NCI-H345 (cell line): ENCODE measurements at regions not wholly inside any gene's neighbourhood (a gene's known extent, or its start where the extent isn't known, plus 50 kb on each side); places are given as distances from the start of the nearest gene placed in this dataset.

Experiments used
- DNase-seq: peaks from one replicate; lab custom pipeline; 2025; lab: John Stamatoyannopoulos, UW

DNA sequence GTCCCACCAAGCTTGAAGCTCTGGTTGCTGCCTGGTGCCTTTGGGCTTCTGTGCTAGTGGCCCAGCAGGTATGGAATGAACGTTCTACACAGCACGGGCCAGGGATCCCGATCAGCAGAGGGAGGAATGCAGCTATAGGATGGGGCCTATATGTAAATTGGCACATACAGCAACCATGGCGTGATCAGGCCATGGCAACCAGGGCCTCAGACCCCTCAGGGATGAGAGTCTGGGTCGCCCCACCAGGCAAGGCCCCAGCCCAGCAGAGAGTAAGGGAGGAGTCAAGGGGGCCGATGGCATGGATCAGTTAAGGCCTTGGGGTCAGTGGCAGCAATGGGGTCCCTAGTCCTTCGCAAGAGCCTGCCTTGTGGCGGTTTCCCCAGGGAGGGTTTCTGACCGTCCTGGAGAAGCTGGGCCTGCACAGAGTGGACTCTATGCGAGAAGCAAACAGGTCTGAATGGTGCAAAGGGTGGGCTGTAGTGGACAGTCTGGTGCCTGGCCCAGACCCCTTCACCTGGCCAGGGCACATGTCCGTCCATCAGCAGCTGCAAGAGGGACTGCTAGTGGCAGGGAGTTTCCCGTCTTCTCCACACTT is 98.2 kb upstream of the SLC22A11 start:
- DNase-seq: no peak

DNA sequence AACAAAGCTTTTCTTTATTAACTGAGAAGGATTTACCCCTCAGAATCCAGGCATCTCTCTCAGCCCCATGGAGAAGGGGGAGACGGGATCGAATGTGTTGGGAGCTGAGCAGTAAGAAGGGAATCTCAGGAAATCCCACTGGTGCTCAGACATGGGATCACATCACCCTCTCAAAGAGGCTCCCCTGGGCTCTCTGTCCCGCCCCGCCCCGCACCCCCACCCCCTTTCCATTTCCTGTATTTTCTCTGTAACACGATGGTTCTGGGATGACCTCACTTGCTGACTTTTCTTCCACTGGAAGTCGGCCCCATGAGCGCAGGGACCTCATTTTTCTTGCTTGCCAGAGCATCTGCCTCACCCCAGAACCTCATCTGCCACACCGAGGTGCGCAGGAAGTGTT is 96.7 kb upstream of the SLC22A11 start:
- DNase-seq: no peak

DNA sequence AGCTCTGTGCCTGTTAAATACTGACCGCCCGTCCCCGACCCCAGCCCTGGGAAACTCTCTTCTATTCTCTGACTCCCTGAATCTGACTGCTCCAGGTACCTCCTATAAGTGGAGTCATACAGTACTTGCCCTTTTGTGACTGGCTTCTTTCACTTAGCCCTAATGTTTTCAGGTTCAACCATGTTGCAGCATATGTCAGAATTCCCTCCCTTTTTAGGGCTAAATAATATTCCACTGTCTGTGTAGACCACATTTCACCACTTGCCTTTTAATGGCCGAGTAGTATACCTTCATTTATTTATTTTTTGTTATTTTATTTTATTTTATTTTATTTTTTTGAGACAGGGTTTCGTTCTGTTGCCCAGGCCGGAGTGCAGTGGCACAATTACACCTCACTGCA is 96.1 kb upstream of the SLC22A11 start:
- no peak for DNase-seq

DNA sequence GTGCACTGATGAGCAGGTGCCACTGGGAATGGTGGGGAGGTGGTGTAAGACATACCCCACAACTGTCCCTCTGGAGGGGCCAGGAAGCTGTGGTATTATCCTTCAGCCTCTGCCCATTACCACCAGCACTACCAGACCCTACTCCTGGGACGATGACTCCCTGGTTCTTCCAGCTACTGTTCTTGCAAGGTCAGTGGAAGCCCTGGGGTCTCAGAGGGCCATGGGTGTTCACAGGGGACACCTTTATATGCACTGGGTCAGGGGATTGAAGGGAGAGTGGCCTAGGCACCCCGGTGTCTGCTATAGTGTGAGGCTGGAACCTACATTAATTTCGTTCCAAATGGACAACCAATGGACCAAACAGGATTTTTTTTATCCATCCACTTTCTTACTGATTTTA is 94.7 kb upstream of the SLC22A11 start:
- no peak for DNase-seq

DNA sequence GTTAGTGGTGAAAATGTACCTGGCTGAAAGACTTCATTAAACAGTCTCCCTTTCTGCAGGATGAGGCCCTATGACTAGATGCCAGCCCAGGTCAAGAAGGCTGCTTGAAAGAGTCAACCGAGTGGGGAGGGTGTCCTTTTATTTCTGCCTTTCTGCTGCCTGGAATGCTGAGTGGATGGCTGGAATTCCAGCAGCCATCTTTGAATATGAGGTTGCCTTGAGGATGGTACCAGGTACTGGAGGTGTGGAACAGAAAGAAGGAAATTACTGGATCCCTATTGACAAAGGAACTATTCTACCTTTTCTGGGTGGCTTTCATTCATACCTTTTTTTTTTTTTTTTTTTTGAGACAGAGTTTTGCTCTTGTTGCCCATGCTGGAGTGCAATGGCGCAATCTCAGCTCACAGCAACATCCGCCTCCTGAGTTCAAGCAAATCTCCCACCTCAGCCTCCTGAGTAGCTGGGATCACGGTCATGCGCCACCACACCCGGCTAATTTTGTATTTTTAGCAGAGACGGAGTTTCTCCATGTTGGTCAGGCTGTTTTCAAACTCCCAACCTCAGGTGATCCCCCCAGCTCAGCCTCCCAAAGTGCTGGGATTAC is 89.5 kb upstream of the SLC22A11 start:
- DNase-seq: no peak

DNA sequence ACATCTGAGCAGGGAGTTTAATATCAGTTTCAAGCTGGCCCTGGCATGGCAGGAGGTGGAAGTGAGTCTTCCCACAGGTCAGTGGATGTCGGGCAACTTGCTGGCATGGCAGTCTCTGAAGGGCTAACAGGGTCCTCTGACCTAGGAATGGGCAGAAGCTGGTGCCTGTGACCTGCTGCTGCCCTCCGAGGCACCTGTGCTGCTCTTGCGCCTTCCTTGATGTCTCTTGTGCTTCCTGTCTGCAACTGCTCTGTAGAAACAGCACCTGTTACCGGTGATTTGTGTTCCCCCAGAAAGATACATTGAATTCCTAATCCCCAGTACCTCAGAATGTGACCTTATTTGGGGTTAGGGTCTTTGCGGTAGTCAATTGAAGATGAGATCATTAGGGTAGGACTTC is 86.5 kb upstream of the SLC22A11 start:
- DNase-seq: no peak

DNA sequence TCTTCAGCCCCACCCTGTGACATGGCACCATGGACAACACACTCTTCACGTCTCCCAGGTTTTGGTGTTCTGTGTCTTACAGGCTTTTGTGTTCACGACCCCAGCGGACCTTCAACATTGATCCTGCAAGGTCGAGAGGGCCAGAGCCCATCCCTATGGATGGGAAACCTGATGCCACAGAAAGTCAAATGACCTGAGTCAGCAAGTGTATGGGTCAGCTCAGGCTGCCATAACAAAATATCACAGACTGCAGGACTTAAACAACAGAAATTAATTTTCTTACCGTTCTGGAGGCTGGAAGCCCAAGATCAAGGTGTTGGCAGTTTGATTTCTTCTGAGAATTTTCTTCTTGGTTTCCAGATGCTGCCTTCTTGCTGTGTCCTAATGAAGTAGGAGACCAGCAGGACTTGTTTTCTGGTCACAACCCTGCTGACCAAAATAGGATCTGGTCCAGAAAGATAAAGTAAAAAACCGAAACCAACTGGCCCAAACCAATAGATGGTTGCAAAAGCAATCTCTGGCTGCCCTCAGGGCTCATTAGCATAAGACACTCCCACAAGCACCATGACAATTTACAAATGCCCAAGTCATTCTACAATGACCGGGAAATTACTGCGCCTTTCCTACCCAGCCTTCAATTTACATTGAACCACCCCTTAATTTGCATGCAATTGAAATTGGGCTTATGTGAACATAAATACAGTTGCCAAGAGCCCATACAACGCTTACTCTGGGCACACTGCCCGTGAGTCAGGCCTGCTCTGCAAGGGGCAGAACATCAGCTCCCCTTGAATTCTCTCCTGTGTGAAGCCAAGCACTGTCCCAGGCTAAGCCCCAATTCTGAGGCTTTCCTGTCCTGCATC is 82.9 kb upstream of the SLC22A11 start:
- no peak for DNase-seq

DNA sequence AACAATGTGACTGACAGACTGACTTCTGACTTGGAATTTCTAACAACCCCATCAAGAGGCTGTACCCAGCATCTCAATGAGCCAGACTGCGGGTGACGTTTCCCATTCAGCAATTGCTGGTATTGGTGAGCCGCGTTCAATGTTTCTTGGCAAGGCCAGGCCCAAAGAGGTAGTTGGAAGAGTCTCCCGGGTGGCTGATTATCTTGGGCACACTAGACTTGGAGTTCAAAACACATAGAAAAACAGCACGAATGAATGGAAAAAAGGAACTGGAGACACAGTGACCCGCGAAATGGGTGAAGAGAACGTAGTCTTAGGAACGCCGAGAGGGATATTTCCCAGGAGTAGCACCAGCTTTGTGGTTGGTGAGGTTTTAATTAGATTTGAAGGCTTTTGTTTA is 81.1 kb upstream of the SLC22A11 start:
- no peak for DNase-seq

DNA sequence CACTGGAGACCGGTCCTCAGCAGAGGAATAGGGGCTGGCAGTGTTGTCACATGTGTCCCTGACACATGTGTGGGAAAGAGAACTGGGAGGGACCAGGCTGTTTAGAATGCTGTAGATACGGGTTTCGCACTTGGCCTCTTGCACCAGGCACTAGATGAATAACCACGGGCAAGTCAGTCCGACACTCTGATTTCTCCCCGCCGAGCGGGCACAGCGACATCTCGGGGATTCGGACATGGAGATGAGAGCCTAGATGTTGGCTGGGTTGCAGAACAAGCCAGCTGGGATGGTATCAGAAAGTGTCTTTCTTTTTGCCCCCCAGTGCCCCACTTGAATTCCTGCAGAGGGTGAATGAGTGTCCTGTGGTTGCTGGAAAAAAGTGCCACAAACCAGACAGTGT is 80.6 kb upstream of the SLC22A11 start:
- DNase-seq: no peak

DNA sequence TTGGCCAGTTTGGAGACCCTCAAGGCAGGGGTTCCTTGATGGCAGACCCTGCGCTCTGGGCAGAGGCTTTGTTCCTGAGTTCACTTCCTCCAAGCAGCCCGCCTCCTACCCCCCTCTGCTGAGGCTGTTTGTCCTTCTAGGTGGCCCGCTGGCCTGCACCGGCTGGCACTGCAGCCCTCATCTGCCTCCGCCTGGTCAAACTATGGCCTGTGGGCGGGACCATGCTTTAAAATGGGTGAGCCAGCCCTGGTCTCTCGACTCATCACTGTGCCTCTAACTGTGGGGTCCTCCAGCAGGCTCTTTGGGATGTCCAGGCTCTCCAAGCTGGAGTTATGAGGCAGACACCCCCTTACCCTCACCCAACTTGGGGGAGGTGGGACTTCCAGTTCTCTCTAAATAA is 78.9 kb upstream of the SLC22A11 start:
- no peak for DNase-seq

DNA sequence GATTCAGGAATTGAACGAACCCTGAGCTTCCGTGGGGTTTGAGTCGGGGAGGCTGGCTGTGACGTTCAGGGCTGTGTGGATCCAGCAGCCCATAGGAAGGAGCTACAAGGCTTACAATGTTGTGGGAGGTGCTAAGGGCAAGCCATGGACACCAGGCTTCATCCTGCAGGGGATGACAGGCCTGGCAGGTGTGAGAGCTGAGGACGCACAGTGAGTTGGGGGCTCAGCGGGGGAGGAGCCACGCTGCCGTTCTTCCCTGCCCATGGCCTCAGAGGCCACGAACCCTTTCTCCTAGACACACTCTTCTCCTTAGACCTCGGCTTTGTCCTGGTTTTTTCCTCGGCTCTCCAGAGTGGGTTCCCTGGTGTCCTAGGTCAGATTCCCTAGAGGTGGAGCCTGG is 78.1 kb upstream of the SLC22A11 start:
- DNase-seq: no peak

DNA sequence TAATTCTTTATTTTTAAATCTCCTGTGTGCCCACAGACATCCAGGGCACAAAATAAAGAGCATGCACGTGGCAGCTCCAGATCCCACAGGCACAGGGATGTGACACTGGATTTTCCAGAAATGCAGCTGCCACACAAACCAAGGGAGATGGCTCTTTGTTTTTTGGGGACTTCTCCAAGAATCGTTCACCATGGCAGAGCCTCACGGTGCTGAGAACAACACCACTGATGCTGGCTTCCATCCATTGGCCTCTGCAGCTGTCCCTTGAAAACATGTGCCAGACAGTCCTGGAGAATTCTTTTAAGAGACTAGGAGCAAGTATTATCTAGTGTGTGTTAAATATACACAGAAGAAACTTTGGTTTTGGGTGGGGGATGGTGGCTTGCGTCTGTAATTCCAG is 73.2 kb upstream of the SLC22A11 start:
- no peak for DNase-seq

DNA sequence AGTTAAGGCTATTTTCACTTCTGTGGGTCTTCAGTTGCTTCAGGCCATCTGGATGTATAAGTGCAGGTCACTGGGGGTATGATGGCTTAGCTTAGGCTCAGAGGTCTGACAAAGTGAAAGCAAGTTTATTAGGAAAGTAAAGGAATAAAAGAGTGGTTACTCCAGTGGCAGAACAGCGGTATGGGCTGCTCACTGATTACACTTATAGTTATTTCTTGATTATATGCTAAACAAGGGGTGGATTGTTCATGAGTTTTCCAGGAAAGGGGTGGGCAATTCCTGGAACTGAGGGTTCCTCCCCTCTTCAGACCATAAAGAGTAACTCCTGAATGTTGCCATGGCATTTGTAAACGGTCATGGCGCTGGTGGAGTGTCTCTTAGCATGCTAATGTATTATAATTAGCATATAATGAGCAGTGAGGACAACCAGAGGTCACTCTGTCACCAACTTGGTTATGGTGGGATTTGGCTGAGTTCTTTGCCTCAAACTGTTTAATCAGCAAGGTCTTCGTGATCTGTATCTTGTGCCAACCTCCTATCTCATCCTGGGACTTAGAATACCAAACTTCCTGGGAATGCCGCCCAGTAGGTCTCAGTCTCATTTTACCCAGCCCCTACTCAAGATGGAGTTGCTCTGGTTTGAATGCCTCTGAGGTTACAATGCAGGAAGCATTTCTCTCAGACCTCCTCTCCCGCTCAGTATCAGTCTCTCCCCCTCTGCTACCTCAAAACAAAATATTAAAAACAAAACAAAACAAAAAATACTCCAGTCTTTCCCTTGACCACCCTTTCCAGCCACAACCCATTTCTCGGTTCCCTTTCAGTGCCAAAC is 71.3 kb upstream of the SLC22A11 start:
- DNase-seq: no peak

DNA sequence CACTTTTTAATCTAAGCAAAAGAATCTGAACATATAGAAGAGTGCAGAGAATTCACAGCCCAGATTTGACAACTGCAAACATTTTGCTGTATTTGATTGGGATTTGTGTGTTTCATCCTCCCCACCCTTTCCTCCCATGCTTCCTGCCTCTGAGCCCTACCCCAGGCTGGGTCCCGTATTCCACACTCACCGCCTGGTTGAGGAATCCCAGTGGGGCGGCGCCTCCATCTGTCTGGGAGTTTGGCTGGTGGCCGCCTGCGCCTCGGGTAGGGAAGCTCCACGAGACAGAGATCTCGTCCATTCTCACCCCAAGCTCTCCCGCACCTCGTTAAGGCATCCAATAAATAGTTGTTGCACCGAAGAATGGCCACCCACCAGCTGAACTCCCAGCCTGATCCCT is 70.7 kb upstream of the SLC22A11 start:
- no peak for DNase-seq

DNA sequence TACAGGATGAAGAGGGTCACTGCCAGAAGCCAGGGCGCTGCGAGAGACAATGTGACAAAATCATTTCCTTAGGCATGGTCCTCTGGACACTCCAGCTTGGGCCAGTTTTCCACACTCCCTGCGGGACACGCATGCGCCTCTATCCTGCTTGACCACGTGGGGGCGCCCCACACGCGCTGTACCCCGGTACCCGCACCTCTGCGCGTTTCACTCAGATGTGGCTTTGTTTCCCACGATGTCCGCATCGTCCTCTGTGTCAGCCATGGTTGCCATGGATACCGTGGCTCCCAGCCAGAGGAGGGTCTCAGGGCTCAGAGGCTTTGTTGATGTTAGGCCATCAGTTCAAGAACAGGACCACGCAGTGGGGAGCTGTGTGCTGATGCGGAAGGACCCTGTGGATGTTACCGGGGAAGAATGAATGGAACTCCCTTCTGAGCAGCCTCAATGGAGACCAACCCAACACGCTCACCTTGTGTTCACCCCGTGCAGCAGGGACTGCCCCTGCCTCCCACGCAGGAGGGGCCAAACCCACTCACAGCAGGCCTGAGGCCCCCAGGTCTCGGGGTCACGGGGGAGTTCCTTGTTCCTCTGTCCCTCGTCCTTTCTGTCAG is 65.8 kb upstream of the SLC22A11 start:
- peak; percentile 24 for DNase-seq

DNA sequence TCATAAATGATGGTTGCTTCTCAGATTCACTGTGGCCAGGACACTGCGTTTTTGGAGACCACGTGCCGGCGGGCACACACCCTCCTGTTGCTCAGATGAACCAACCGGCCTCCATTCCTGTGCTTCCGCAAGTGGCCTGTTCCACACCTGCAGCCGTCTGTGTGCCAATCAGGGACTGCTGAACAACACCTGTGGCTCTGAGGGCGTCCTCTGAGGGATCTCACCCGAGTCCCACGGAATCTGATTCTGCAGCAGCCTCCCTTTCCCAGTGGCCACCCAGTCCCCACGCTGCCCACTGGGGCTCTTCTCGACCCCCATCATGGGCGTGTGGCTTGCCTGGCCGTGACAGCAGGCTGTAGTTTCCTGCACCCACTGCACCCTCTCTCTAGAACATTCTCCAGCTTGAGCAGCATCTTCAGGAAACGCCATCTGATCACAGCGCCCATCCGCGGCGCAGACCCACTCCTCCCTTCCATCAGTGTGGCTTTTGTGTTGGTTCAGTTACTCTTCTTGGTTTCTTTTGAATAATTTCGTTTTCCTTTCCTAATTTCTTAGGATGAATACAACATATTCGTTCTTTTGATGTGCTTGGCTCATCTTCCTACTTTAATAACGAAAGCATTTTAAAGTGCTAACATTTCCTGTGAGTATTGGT is 65.1 kb upstream of the SLC22A11 start:
- no peak for DNase-seq

DNA sequence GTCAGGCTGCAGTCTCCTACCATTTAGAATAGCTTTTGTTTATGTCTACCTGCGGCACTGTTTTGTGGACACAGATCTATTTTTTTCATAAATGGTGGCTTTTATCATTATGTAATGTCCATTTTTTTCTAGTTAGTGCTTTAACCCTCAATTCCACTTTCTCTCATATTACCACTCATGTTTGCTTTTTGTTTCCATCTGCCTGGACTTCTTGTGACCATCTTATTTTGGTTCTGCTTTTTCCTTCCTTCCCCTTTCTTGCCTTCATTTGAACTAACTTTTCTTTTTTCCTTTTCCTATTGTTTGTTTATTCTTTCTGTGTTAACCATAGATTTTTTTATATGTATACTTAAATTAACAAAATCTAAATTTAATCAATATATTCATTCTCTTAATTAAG is 63.2 kb upstream of the SLC22A11 start:
- DNase-seq: no peak

DNA sequence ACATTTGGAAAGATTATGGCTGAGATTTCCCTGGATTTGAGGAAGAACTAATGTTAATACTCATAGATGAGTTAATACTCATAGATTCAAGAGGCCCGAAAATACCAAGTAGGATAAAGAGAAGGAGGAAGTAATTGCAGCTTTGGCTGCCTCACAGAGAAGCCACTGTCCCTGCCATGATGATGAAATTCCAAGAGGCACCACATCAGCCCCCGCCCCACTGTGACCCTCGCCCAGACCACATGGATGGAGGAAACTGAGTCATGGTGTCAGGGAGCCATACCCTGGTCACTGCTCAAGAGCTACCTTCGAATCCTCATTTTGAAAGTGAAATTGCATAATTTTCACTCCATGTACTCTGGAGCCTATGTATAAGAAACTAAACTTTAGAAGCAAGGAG is 57.6 kb upstream of the SLC22A11 start:
- DNase-seq: no peak

DNA sequence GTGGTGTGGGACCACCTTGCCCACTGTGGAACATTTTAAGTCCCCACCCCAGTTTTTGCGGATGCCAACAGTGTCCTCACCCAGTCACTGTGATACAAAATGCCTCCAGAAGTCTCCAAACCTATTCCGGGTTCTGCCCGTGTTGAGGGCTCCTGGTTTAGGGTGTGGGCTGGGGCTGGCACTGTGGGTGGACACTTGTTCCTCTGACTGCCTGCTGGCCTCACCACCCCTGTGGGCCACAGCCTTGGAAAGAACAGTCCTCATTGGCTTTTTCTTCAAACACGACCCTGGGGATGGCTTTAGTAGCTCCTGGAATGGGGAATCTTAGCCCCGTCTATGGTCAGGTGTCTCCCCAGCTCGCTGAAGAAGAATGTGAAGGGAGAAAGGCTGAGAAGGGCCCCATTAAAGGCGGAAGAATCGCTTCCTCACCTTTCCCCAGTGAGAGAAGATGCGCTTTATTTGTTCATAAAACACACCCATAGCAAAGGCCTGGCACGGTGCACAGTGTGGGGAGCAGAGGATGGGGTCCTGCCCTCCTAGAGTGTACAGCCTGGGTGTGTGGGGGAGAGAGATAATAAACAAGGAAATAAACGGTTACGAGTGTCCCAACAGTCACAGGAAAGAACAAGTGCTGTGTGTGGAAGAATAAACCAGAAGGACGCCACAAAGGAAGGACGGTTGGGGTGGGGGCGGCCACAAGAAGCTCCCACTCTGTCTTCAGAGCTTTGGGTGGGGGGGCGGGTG is 56.3 kb upstream of the SLC22A11 start:
- DNase-seq: no peak

DNA sequence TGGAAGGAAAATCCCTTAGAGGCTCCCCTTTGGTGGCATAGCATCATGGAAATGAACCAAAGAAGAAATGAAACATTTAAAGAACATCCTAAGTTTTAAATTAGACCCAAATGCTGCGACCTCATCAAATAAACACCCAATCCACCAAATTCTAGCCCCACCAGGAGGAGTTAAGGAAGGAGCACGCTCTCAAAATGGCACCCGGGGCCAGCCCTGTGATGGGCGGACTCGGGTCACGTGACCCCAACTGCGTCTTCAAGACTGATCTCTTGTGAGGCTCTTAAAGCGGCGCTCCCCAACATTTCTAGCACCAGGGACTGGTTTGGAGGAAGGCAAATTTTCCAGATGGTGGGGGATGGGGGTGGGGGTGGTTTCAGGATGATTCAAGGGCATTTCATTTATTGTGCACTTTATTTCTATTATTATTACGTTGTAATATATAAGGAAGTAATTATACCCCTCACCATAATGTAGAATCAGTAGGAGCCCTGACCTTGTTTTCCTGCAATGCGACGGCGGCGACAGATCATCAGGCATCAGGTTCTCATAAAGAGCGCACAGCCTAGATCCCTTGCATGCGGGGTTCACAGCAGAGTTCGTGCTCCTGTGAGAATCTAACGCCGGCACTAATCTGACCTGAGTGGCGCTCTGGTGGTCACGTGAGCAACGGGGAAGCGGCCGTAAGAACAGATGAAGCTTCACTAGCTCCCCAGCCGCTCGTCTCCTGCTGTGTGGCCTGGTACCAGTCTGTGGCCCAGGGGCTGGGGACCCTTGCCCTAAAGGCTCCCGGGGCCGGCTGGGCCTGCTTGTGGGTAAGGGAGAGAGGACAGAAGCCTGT is 55.3 kb upstream of the SLC22A11 start:
- DNase-seq: no peak
